Neural progenitor cell (in vitro differentiated cells): ENCODE measurements at regions not wholly inside any gene's neighbourhood (a gene's known extent, or its start where the extent isn't known, plus 50 kb on each side); places are given as distances from the start of the nearest gene placed in this dataset.

ENCODE experiments used
- DNase-seq: peaks from one replicate; pipeline ENCODE4 v3.0.0-alpha.2; 2016; ENCODE audit warnings: low spot score
- H2AFZ ChIP-seq: fragments of 200-600 bp; sonication (generic); replicated peaks from 2 replicates; pipeline ENCODE4 v1.6.1; 2016; ENCODE audit warnings: antibody characterized with exemption
- H3F3A ChIP-seq: fragments of 200-600 bp; sonication (generic); 2 replicates; pipeline ENCODE4 v1.6.1; 2016; ENCODE audit warnings: antibody characterized with exemption, low read depth
- H3K27ac ChIP-seq: fragments of 200-600 bp; sonication (generic); 2 replicates; pipeline ENCODE4 v1.5.1; 2016; ENCODE audit warnings: mild to moderate bottlenecking
- H3K27me3 ChIP-seq: fragments of 200-600 bp; sonication (generic); 2 replicates; pipeline ENCODE4 v1.6.1; 2016; ENCODE audit warnings: mild to moderate bottlenecking, moderate library complexity
- H3K36me3 ChIP-seq: fragments of 200-600 bp; sonication (generic); 2 replicates; pipeline ENCODE4 v1.5.1; 2016
- H3K4me1 ChIP-seq: fragments of 200-600 bp; sonication (generic); 2 replicates; pipeline ENCODE4 v1.6.1; 2016; ENCODE audit warnings: mixed run types
- H3K4me2 ChIP-seq: fragments of 200-600 bp; sonication (generic); 2 replicates; pipeline ENCODE4 v1.6.1; 2016
- H3K4me3 ChIP-seq: fragments of 200-600 bp; sonication (generic); 2 replicates; pipeline ENCODE4 v1.5.1; 2016
- H3K79me2 ChIP-seq: fragments of 200-600 bp; sonication (generic); 2 replicates; pipeline ENCODE4 v1.6.1; 2016; ENCODE audit warnings: low read depth
- H3K9ac ChIP-seq: fragments of 200-600 bp; sonication (generic); 2 replicates; pipeline ENCODE4 v1.6.1; 2016
- H3K9me3 ChIP-seq: fragments of 200-600 bp; sonication (generic); 2 replicates; pipeline ENCODE4 v1.5.1; 2016; ENCODE audit warnings: low read depth
- H4K20me1 ChIP-seq: fragments of 200-600 bp; sonication (generic); 2 replicates; pipeline ENCODE4 v1.6.1; 2016; ENCODE audit warnings: low read depth
- H3K27ac Mint-ChIP-seq: 3 replicates; pipeline ENCODE4 v1.8.0; 2021; ENCODE audit warnings: mixed read lengths
- H3K27me3 Mint-ChIP-seq: 2 replicates; pipeline ENCODE4 v1.8.0; 2022; ENCODE audit warnings: low read depth, mild to moderate bottlenecking, inconsistent platforms, moderate library complexity, mixed read lengths; ENCODE audit not compliant: insufficient read depth
- H3K36me3 Mint-ChIP-seq: 3 replicates; pipeline ENCODE4 v1.8.0; 2021; ENCODE audit warnings: mixed read lengths
- H3K4me1 Mint-ChIP-seq: 3 replicates; pipeline ENCODE4 v1.8.0; 2021; ENCODE audit warnings: mixed read lengths
- H3K4me3 Mint-ChIP-seq: 3 replicates; pipeline ENCODE4 v1.8.0; 2021; ENCODE audit warnings: mild to moderate bottlenecking, moderate library complexity, mixed read lengths
- H3K9me3 Mint-ChIP-seq: 3 replicates; pipeline ENCODE4 v1.8.0; 2020; ENCODE audit warnings: mixed read lengths
- CTCF ChIP-seq: fragments of 200-600 bp; sonication (generic); IDR thresholded peaks from 2 replicates; pipeline ENCODE4 v1.5.1; 2017; ENCODE audit warnings: antibody characterized with exemption, mild to moderate bottlenecking
- EZH2 ChIP-seq: fragments of 200-600 bp; sonication (generic); IDR thresholded peaks from 2 replicates; pipeline ENCODE4 v1.6.1; 2017; ENCODE audit warnings: antibody characterized with exemption, mild to moderate bottlenecking, moderate library complexity
- EZH2phosphoT487 ChIP-seq: fragments of 200-600 bp; sonication (generic); IDR thresholded peaks from 2 replicates; pipeline ENCODE4 v1.6.1; 2017; ENCODE audit warnings: antibody characterized with exemption

GRCh38 chr2:45289997-45290709 is 280.9 kb upstream of the SIX2 start:
- TF ChIP-seq EZH2 (no peak), CTCF (no peak), EZH2phosphoT487 (no peak)
- Histone ChIP-seq H3K9me3 (no peaks in the 10 kb centered on the region), H3K4me3 (no peak overlapping the region), H3K27ac (no peak overlapping the region), H3K4me2 (no peak overlapping the region), H3K36me3 (no peaks in the 10 kb centered on the region), H3F3A (no peaks in the 10 kb centered on the region), H2AFZ (no peak overlapping the region), H3K9ac (no peak overlapping the region), H4K20me1 (no peaks in the 10 kb centered on the region), H3K4me1 (no peaks in the 10 kb centered on the region), H3K27me3 (no peaks in the 10 kb centered on the region), H3K79me2 (no peaks in the 10 kb centered on the region)
- H3K4me1 Mint-ChIP-seq, result no peaks in the 10 kb centered on the region
- peaks cover 17% of the 10 kb centered on the region for H3K27me3 Mint-ChIP-seq
- no peak overlapping the region for H3K4me3 Mint-ChIP-seq
- peaks cover 5% of the 10 kb centered on the region for H3K9me3 Mint-ChIP-seq
- DNase-seq, result no peak
- H3K27ac Mint-ChIP-seq, result no peak overlapping the region
- no peaks in the 10 kb centered on the region for H3K36me3 Mint-ChIP-seq

- H3K4me3 Mint-ChIP-seq, result no peak overlapping the region
- H3K4me1 Mint-ChIP-seq, result no peaks in the 10 kb centered on the region
- no peaks in the 10 kb centered on the region for H3K4me1 ChIP-seq
- H3K9me3 ChIP-seq, result no peaks in the 10 kb centered on the region
- peaks cover 5% of the 10 kb centered on the region for H3K9me3 Mint-ChIP-seq
- no peaks in the 10 kb centered on the region for H3K36me3 Mint-ChIP-seq
- no peaks in the 10 kb centered on the region for H4K20me1 ChIP-seq
- no peaks in the 10 kb centered on the region for H3K27me3 ChIP-seq
- H3K4me3 ChIP-seq, result no peak overlapping the region
- no peaks in the 10 kb centered on the region for H3F3A ChIP-seq
- no peak overlapping the region for H3K9ac ChIP-seq
- no peak overlapping the region for H2AFZ ChIP-seq
- TF ChIP-seq EZH2, result no peak
- no peak for TF ChIP-seq CTCF
- no peak for TF ChIP-seq EZH2phosphoT487
- no peak overlapping the region for H3K27ac Mint-ChIP-seq
- H3K27ac ChIP-seq, result no peak overlapping the region
- no peak for DNase-seq
- H3K79me2 ChIP-seq, result no peaks in the 10 kb centered on the region
- no peaks in the 10 kb centered on the region for H3K36me3 ChIP-seq
- peaks cover 16% of the 10 kb centered on the region for H3K27me3 Mint-ChIP-seq
- no peak overlapping the region for H3K4me2 ChIP-seq
Observed at GRCh38 chr2:45288532-45289417, 279.5 kb upstream of the SIX2 start.

- TF ChIP-seq EZH2 (no peak), EZH2phosphoT487 (no peak), CTCF (no peak)
- H3K4me1 Mint-ChIP-seq, result no peaks in the 10 kb centered on the region
- H4K20me1 ChIP-seq, result no peaks in the 10 kb centered on the region
- no peak overlapping the region for H3K4me3 ChIP-seq
- no peak for DNase-seq
- H3K36me3 Mint-ChIP-seq, result no peaks in the 10 kb centered on the region
- peaks cover 16% of the 10 kb centered on the region for H3K27me3 Mint-ChIP-seq
- no peaks in the 10 kb centered on the region for H3K79me2 ChIP-seq
- H3K4me3 Mint-ChIP-seq, result no peak overlapping the region
- H3K9ac ChIP-seq, result no peak overlapping the region
- H3K27me3 ChIP-seq, result no peaks in the 10 kb centered on the region
- no peaks in the 10 kb centered on the region for H3F3A ChIP-seq
- H3K27ac ChIP-seq, result no peak overlapping the region
- H3K4me2 ChIP-seq, result no peak overlapping the region
- no peaks in the 10 kb centered on the region for H3K36me3 ChIP-seq
- H3K9me3 ChIP-seq, result no peaks in the 10 kb centered on the region
- H3K9me3 Mint-ChIP-seq, result peaks cover 5% of the 10 kb centered on the region
- no peak overlapping the region for H3K27ac Mint-ChIP-seq
- H3K4me1 ChIP-seq, result no peaks in the 10 kb centered on the region
- H2AFZ ChIP-seq, result no peak overlapping the region
Observed at GRCh38 chr2:45287045-45287444, 277.8 kb upstream of the SIX2 start.
